Heart right ventricle (tissue), 16 donors: ENCODE measurements at regions not wholly inside any gene's neighbourhood (a gene's known extent, or its start where the extent isn't known, plus 50 kb on each side); places are given as distances from the start of the nearest gene placed in this dataset.
A peak's percentile ranks its signal among the peaks of the same experiment; 100 is the strongest.

Experiments
- ATAC-seq, 8 donors: fragments of 200-7000 bp; cut with Tn5 transposase; one replicate each; pipeline ENCODE4 v1.9.1; 2020; ENCODE audit warnings: mild to moderate bottlenecking in 8 of 8, moderate library complexity in 8 of 8, moderate number of reproducible peaks in 1 of 8
- DNase-seq, 2 donors: peaks; one replicate each; pipeline ENCODE4 v3.0.0-alpha.2; 2020
- H3K27ac ChIP-seq, 10 donors: fragments of 200-600 bp; sonication (generic) in 2 of 10; one replicate each; pipeline versions ENCODE4 v1.5.0 to v1.8.0; 2020 to 2022; ENCODE audit warnings: mild to moderate bottlenecking in 3 of 10
- H3K27me3 ChIP-seq, 7 donors: fragments of 200-600 bp; one replicate each; pipeline ENCODE4 v1.8.0; 2021 to 2022; ENCODE audit warnings: mild to moderate bottlenecking in 2 of 7
- H3K36me3 ChIP-seq, 9 donors: fragments of 200-600 bp; sonication (generic) in 1 of 9; one replicate each; pipeline versions ENCODE4 v1.5.0 to v1.8.0; 2020 to 2022; ENCODE audit warnings: mild to moderate bottlenecking in 2 of 9
- H3K4me1 ChIP-seq, 9 donors: fragments of 200-600 bp; sonication (generic) in 1 of 9; one replicate each; pipeline versions ENCODE4 v1.5.0 to v1.8.0; 2020 to 2022; ENCODE audit warnings: mild to moderate bottlenecking in 4 of 9
- H3K4me3 ChIP-seq, 10 donors: fragments of 200-600 bp; sonication (generic) in 2 of 10; one replicate each; pipeline versions ENCODE4 v1.5.0 to v1.8.0; 2020 to 2022; ENCODE audit warnings: mild to moderate bottlenecking in 7 of 10, moderate library complexity in 2 of 10
- H3K9me3 ChIP-seq, 11 donors: fragments of 200-600 bp in 10 of 11; sonication (generic) in 2 of 11; one replicate each; pipeline versions ENCODE4 v1.5.0 to v1.8.0; 2013 to 2022; ENCODE audit warnings: mild to moderate bottlenecking in 2 of 11, control low read depth in 1 of 11, moderate library complexity in 1 of 11
- CTCF ChIP-seq, 9 donors: fragments of 200-600 bp; sonication (generic) in 2 of 9; IDR thresholded peaks; one replicate each; pipeline versions ENCODE4 v1.5.0 to v1.8.0; 2021 to 2022; ENCODE audit warnings: antibody characterized with exemption in 9 of 9, mild to moderate bottlenecking in 5 of 9, moderate library complexity in 1 of 9
- WGBS, 2 donors: extraction: QIAGEN DNeasy Blood & Tissue Kit; methylation state at CpG; one replicate each; pipeline ENCODE4 v1.1.7; 2013; ENCODE audit warnings: inconsistent platforms in 1 of 2; 5-methylcytosine and 5-hydroxymethylcytosine counted together
- intact Hi-C, 10 donors: fragments of 100-400 bp; cut with DNase I; formaldehyde crosslinking; loops; one replicate each; pipeline versions ENCODE4 v1.11.1 to v1.14.2; 2022
- donor health status: Arrhythmogenic right ventricular cardiomyopathy.
- donor health status: ischemic (EF 13 %, LVEDD 7.1; RV severe dilation, severe dysfunction).
- donor health status: healthy with polysubstance abuse.
- donor health status: DM: no; HTN: yes; CAD: no.
- donor health status: DM: no; HTN: no; CAD: no.
- donor health status: ischemic (EF 25% LVEDD 6.9; RV normal size, moderate dysfunction).
- donor health status: ischemic (EF 25% LVEDD 5.7; RV mildly dilated, moderate dysfunction).
- donor health status: healthy.
- donor health status: DM: yes; HTN: yes; CAD: no.
- donor health status: Ischemic cardiomyopathy.
- donor health status: ischemic (EF 35%, LVEDD 5.7; RV mildly dilated, moderate dysfunction).
- donor health status: nonischemic (EF 11% LVEDD 7.7; RV severe dilation, severe dysfunction).
- donor health status: DM: yes; HTN: yes; CAD: no.
- donor health status: PGD.
- donor health status: ischemic (EF 29% LVEDD 5.4; RV normal size, mild dysfunction).
- donor health status: nonischemic (EF 23%, LVEDD 6.1; RV moderate dilation, normal function).

GRCh38 chr6:6746970-6747338 is 158.4 kb downstream of the LY86 start:
- WGBS, 2 donors, result 88 to 93% methylated on average over 3 of the region's 3 CpGs
- Histone ChIP-seq H3K4me1 (peaks cover 16 to 59% (median 40%) of the 10 kb centered on the region in 9 donors), H3K9me3 (no peaks in the 10 kb centered on the region), H3K27ac (peak overlapping the region in 7 of 10 donors; percentile 77 to 91 (median 88)), H3K36me3 (no peaks in the 10 kb centered on the region), H3K4me3 (no peak overlapping the region), H3K27me3 (no peaks in the 10 kb centered on the region)
- intact Hi-C loops, result loop anchor here in 3 of 10 donors (5.0 to 10.0 kb wide), 3 partner anchors 80 to 305 kb away; no protein-coding TSS in a partner anchor
- DNase-seq (no peak), ATAC-seq (no peak)
- no peak for TF ChIP-seq CTCF (IDR thresholded peaks at IDR 0.05)

GRCh38 chr6:6747371-6747770 is 158.9 kb downstream of the LY86 start:
- Histone ChIP-seq H3K36me3 (no peaks in the 10 kb centered on the region), H3K4me3 (no peak overlapping the region), H3K27me3 (no peaks in the 10 kb centered on the region), H3K4me1 (peaks cover 16 to 61% (median 43%) of the 10 kb centered on the region in 9 donors), H3K9me3 (no peaks in the 10 kb centered on the region), H3K27ac (peak overlapping the region in 8 of 10 donors; percentile 49 to 91 (median 84))
- intact Hi-C loops, result loop anchor here in 3 of 10 donors (5.0 to 10.0 kb wide), 3 partner anchors 80 to 305 kb away; no protein-coding TSS in a partner anchor
- no peak for TF ChIP-seq CTCF (IDR thresholded peaks at IDR 0.05)
- DNase-seq, result no peak
- peak in 5 of 8 donors; percentile 36 to 66 (median 39) for ATAC-seq
- 50 to 59% methylated on average over 6 of the region's 6 CpGs for WGBS, 2 donors

- WGBS, 2 donors, result 77 to 83% methylated on average over 10 of the region's 10 CpGs
- DNase-seq, result no peak
- peaks cover 16 to 61% (median 43%) of the 10 kb centered on the region in 9 donors for H3K4me1 ChIP-seq
- peak overlapping the region in 9 of 10 donors; percentile 44 to 91 (median 82) for H3K27ac ChIP-seq
- H3K9me3 ChIP-seq, result no peaks in the 10 kb centered on the region
- no peak for TF ChIP-seq CTCF (IDR thresholded peaks at IDR 0.05)
- intact Hi-C loops, result loop anchor here in 3 of 10 donors (5.0 to 10.0 kb wide), 3 partner anchors 79 to 304 kb away; no protein-coding TSS in a partner anchor
- no peak for ATAC-seq
- H3K36me3 ChIP-seq, result no peaks in the 10 kb centered on the region
- H3K4me3 ChIP-seq, result no peak overlapping the region
- no peaks in the 10 kb centered on the region for H3K27me3 ChIP-seq
Measured at GRCh38 chr6:6748001-6748400, 159.5 kb downstream of the LY86 start.

GRCh38 chr6:6749702-6750491 is 161.4 kb downstream of the LY86 start:
- no peaks in the 10 kb centered on the region for H3K9me3 ChIP-seq
- peaks cover 16 to 61% (median 43%) of the 10 kb centered on the region in 9 donors for H3K4me1 ChIP-seq
- H3K27me3 ChIP-seq, result no peaks in the 10 kb centered on the region
- peak overlapping the region in 1 of 10 donors; percentile 13 for H3K4me3 ChIP-seq
- no peaks in the 10 kb centered on the region for H3K36me3 ChIP-seq
- peak; percentile 14 to 61 (median 32) for ATAC-seq
- peak; percentile 42 to 63 for DNase-seq
- peak overlapping the region; percentile 76 to 91 (median 84) for H3K27ac ChIP-seq
- intact Hi-C loops, result loop anchor here in 4 of 10 donors (5.0 to 10.0 kb wide), 6 partner anchors 65 to 302 kb away; no protein-coding TSS in a partner anchor
- TF ChIP-seq CTCF (IDR thresholded peaks at IDR 0.05), result no peak
- 44 to 45% methylated on average over 19 of the region's 19 CpGs for WGBS, 2 donors
